ENCODE measurements at regions not wholly inside any gene's neighbourhood (a gene's known extent, or its start where the extent isn't known, plus 50 kb on each side); places are given as distances from the start of the nearest gene placed in this dataset.

- no peak for TF ChIP-seq CTCF (IDR thresholded peaks at IDR 0.05; ENCODE audit: low read depth, low read length, missing input control)
- TF ChIP-seq YY1 (IDR thresholded peaks at IDR 0.05), result no peak
- no peak for TF ChIP-seq GABPA (IDR thresholded peaks at IDR 0.05 in 1 of 2, conservative IDR thresholded peaks at IDR 0.05 in 1 of 2)
- no peak for TF ChIP-seq HNF4A (conservative IDR thresholded peaks at IDR 0.05)
- TF ChIP-seq ZBTB33 (IDR thresholded peaks at IDR 0.05), result no peak
- no peak for TF ChIP-seq RAD21 (IDR thresholded peaks at IDR 0.05)
- no peak for TF ChIP-seq SP1 (IDR thresholded peaks at IDR 0.05)
- TF ChIP-seq REST (IDR thresholded peaks at IDR 0.05), result no peak
Measured at GRCh38 chr13:89899302-89900103, 1448.0 kb upstream of the MIR17HG start.

All from liver (tissue), 3 donors.